Adipose tissue (tissue), 3 donors: ENCODE measurements at regions not wholly inside any gene's neighbourhood (a gene's known extent, or its start where the extent isn't known, plus 50 kb on each side); places are given as distances from the start of the nearest gene placed in this dataset.

Source experiments
- H3K27ac ChIP-seq: one replicate; pipeline ENCODE4 v1.5.1; 2013; ENCODE audit warnings: low read depth, low read length
- WGBS, 3 donors: extraction: QIAGEN DNeasy Blood & Tissue Kit; methylation state at CpG; one replicate each; pipeline ENCODE4 v1.1.7; 2013; 5-methylcytosine and 5-hydroxymethylcytosine counted together
- donor health status: healthy with polysubstance abuse.
- donor health status: Bipolar disorder and iron deficiency.
- donor health status: healthy.

DNA sequence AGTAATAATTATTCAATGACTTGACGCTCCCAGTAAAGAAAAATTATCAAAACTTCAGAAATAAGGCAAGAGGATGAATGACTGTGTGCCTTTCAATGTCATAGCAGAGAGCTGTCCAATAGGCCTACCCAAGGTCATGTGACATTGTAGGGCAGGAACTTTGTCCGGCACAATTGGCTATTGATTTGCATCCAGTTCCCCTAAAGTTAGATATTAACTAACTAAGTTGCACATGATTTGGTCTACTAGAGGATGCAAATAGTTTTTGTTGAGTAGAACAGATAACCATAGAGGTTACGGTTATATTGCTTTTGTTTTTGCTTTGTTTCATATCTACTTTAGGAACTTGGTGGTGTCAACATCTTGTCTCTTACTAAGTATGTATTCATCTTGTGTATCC, 127.9 kb upstream of the PFN2 start:
- H3K27ac ChIP-seq = no peak overlapping the region
- WGBS, 3 donors = 79 to 96% (median 94%) methylated on average over 3 of the region's 3 CpGs

DNA sequence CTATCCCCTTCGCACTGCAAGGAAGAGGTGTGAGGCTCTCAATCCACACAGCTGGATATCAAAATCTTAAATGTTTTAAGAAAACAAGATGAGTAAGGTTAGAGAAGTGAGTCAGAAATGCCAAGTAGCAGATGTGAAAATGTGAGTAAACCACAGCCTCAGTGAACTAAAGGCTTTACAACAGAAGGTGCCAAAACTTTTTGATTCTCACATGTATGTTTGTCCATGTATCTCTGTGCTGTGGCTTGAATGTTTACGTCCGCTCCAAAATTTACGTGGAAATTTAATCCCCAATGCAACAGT, 126.8 kb upstream of the PFN2 start:
- 78 to 91% (median 80%) methylated on average over 4 of the region's 4 CpGs for WGBS, 3 donors
- H3K27ac ChIP-seq = no peak overlapping the region

DNA sequence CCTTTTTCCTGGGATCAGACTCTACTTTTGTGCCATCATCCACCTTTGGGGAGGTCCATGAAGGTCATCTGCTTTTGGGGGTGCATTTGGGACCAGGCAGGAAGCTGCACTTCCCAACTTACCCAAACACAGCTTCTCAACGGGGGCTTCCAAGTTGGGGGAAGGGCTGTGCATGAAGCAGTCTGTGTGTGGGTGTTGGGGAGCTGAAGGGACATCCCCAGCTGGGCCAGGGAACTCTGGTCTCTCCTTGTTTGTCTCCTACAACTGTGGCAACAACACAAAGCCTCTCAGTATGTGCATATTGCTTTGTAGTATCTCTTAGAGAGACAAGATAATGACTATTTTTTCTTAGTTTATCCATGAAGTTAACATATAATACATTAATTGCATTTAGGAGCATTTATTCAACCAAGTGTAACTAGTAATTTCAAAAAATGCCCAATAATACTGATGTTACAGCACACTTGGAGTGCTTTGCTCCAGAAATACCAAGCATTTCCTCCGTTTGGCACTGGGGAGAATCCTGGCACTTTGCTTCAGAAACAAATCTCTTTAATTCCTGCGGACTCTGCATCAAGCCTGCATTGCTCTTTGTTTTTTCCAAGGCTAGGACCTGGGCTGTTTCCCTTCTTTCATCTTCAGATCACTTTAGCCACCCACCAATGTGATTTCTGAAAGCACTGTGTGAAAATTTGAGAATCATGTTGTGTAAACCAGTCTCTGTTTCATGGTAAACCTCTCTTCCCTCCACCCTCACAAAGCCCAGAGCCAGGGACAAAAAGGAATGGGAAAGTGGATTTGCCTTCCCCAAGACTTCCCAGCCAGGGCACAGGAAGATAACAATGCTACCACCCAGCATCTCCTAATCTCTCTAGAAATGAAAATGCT, 126.2 kb upstream of the PFN2 start:
- 49 to 60% (median 53%) methylated on average over 3 of the region's 3 CpGs for WGBS, 3 donors
- H3K27ac ChIP-seq = no peak overlapping the region

DNA sequence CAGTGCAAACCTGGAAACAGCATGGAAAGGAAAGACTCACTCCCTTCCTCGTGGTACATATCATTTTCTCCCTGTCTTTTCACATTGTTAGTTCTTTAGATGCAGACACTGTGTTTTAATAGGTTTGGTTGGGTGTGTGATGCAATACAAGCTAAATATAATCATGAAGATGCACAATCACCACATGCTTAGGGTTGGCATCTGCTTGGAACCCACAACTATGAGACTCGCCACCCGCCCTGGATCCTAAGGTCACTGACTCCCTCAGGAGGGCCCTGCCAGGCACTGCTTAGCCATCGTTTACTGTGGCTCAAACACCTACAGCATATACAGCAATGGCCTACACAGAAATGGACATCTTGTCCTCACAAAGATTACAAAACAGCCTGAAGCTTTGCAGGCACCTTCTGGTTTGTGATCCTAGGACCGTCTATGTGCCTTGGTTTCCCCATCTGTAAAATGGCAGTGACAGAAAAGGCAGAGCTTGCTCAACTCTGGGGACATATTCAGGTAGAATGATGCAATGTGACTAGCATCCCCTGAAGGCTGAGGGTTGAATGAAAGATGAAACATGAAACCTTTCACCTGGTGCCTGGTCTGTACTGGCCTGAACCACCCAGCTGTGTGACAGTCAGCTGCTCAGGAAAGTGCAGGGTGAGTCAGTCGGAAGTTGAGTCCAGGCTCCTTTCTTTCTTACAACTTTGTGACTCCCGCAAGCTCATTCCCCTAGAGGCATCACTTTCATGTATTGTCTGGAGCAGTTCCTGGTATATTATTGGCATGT, 123.6 kb upstream of the PFN2 start:
- H3K27ac ChIP-seq = no peak overlapping the region
- 84 to 87% (median 87%) methylated on average over 7 of the region's 7 CpGs for WGBS, 3 donors

DNA sequence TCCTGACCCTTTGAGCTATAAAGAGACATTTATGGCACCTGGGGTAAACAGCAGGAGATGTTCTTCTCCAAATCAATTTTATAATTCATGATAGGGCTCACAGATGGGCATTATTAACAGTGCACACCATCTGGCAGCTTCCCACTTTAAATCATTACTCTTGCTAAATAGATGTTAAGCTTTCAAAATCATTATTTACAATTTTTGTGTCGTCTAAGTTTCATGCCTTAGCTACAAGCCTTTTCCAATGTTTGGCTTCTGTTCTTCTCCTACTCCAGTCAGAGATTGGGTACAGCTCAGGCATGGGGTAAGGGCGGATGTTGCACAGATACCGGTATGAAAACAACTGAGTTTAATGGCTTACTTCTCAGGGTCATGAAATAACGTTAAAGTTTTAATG, 120.9 kb upstream of the PFN2 start:
- WGBS, 3 donors = 42 to 71% (median 68%) methylated on average over 4 of the region's 4 CpGs

DNA sequence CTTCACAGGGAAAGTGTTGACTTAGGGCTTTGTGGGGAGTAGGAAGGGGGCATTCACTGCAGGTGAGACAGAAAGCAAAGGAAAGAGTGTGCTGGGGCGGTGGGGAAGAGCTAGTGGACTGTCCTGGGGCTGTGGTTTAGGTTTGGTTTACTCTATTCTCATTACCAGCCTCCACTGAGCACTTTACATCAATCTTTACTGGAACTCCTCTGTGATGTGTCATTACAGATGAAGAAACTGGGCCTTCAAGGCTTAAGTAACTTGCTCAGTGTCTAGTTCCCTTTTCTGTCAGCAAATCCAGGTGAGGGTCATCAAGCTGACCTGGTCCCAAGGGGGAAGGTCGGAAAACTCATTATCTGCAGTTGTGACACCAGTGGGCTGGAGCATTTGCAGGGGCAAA, 120.2 kb upstream of the PFN2 start:
- no peak overlapping the region for H3K27ac ChIP-seq
- WGBS, 3 donors = 66 to 77% (median 68%) methylated on average over 2 of the region's 2 CpGs

More for the DNA sequence above, 120.9 kb upstream of the PFN2 start:
- no peak overlapping the region for H3K27ac ChIP-seq

DNA sequence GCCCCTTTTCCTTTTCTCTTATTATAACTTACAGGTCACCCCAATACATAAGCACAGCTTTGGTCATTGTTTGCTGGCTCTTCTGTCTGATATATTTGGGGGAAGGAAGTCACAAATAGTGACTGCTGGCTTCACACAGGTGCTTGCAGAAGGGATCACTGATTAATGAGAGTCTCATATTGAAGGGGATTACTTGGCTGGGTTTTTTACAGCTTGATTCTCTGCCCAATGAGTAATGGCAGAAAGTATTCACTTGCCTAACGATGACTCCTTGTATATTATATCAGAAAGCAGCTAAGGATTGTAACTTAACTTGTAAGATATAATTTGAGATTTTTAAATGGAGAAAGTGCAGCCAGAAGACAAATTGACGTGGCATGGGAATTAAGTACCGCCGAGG, 119.3 kb upstream of the PFN2 start:
- 80 to 85% (median 82%) methylated on average over 4 of the region's 4 CpGs for WGBS, 3 donors

DNA sequence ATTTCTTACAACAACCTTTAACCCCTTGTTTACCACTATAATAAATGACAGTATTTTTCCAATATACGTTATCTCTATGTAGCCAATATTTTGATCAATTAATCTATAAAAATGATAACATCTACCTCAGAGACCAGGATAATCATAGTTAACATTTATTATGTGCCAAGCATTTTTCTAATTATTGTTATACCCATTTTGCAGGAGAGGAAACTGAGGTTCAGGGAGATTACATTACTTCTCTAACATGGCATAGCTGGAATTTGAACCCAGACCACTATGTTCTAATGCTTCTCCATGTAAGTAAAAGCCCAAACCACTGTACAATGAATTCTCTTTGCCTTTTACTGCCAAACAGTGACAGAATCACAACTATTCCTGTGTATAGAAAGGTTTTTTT, 113.4 kb upstream of the PFN2 start:
- 79 to 85% (median 84%) methylated on average over 1 of the region's 1 CpG for WGBS, 3 donors

More for the DNA sequence above, 119.3 kb upstream of the PFN2 start:
- H3K27ac ChIP-seq = no peak overlapping the region

DNA sequence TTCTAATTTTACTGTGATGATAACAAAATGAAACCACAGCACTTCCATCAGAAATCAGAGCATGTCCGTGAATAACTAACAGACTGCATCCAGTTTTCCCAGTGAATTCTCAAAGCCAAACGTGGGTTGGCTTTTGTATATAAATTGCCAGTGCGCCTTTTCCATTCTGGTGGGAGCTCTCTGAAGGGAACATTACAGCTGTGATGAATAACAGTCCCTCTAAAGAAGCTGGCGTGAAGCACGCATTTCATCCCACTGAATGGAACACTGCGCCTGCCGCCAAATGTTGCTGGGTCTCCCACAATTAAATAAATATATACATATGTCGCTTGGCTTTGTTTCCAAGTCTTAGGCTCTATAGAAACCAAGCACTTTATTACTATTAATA, 113.0 kb upstream of the PFN2 start:
- no peak overlapping the region for H3K27ac ChIP-seq
- WGBS, 3 donors = 42 to 52% (median 42%) methylated on average over 8 of the region's 8 CpGs

More for the DNA sequence above, 113.4 kb upstream of the PFN2 start:
- H3K27ac ChIP-seq = no peak overlapping the region

DNA sequence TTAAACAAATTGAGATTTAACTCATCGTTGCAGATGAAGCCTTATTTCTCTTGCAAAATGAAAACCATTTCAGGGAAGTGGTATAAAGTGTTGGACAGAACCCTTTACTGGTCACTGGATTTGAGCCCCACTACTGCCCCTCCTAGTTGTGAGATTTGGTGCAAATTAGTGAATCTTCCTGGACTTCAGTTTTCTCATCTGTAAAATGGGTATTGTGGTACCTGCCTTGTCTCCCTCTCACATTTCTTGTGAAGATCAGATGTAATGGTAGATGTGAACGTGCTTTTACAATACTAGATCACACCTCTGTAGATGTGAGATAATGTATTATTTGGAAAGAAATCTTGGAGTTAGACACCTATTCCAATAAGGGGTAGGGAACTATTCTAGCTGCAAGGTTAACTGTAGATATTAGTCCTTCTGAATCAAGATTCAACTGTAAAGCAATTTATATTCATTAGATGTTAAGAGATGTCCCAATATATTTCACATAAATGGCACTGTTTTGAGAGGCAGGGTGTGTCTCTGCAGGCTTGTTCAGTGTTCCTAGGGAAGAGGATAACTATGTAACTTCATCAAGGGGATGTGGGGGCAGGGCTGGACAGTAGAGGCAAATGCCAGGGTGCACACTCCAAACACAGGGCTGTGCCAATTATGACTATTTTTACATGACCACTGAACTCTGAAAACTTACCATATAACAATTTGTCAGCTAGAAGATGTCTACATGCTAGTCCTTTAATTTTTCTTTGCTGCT, 112.4 kb upstream of the PFN2 start:
- WGBS, 3 donors = 76 to 78% (median 77%) methylated on average over 2 of the region's 2 CpGs
- H3K27ac ChIP-seq = no peak overlapping the region

DNA sequence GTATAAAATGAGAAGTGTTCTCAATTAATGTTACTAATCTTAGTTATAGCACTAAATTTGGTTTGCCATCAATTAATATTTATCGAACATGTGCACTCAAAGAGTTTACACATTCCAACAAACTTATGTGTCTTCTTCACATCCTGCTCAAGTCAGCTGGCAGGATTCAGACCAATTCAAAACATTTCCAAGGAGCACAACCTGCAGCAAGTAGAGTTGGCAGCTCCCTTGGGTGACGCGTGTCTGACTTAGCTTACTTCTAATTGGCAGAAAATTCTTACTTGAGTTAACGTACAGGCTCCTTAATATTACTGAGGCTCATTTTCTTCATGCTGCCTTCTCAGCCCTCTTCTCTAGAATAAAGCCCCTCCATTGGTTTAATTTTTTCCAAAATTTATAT, 110.4 kb upstream of the PFN2 start:
- WGBS, 3 donors = 85 to 90% (median 89%) methylated on average over 4 of the region's 4 CpGs
- no peak overlapping the region for H3K27ac ChIP-seq

DNA sequence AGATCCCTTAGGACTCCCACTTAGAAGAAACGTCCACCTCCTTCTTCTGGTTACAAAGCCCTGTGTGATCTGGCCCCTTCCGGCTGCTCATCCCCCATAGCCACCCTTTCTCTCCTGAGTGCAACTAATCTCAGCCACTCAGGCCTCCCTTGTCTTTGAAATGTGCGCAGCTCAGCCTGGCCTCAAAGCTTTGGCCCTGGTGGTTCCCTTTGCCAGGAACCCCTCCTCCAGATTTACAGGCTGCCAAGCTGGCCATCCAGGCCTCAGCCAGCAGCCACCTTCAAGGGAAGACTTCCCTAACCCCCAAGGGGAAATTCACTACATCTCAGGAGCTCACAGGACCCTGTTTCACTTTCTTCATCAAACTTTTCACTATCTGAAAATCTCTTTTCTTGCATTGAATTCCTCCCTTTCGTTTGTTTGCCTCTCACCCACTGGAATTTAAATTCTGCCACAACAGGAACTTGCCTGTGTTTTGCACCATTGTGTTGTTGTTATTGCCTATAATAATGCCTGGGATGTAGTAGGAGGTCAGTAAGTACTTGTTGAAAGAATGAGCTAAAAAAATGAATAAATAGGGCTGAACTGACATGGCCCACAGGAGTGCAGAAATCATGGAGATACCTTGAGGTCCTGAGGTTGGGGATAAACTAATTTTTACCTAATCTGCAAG, 109.5 kb upstream of the PFN2 start:
- no peak overlapping the region for H3K27ac ChIP-seq
- 57 to 69% (median 63%) methylated on average over 4 of the region's 4 CpGs for WGBS, 3 donors

DNA sequence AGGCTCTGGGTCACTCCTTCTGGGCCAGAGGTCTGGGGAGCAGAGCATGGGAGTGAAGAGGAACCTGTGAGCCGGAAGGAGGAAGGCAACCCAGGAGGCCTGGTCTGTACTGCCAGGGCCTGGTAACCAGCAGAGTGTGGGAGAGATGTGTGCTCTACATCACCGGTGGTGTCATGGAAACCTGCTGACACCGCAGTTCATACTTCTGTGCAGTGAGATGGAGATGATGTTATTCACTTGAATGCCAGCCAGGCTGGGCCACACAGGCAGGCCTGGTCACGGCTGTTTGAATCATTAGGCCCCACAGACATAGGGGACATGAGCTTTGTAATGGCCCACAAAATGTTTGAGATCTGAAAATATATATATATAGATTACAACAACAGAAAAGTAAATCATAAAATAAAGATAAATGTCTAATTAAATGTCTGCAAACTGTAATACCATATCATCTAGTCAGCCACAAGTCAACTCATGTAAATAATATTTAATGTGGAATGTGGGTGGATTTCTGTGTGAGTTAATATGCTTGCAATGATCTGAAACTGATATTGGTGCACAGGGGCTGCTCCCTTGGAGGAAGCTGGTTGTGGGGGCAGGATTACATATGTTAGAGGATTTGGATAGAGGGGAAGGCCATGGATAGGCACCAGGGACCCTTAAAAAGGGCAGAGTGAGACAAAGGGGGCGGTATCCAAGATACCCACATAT, 108.5 kb upstream of the PFN2 start:
- 65 to 88% (median 67%) methylated on average over 5 of the region's 5 CpGs for WGBS, 3 donors
- H3K27ac ChIP-seq = no peak overlapping the region

DNA sequence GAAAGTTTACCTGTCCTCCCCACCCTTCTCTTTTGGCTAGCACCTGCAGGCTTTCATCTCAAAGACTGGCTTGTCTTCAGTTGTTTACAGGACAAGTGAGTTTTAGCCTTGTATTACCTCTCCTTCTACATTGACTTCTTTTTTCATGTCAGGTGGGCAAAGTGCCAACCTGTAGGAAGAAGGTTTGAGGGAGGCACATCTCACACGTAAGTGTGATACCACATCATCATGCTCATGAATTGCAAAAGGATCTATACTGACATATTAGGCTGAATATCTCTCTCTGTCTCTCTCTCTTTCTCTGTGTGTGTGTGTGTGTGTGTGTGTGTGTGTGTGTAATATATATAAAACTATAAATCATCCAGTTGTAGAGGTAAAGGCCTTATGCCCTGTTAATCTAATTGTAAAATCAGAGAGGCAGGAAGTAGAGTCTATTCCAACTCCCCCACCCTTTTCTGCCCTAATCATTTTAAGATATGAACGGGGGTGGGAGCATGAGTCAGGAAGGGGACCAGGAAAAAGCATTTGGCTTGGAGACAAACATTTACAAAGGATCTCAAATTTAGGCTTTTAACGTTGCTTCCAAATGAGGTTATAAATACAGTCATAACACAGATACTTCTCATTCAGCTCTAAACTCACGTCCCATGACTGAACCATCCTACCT, 107.0 kb upstream of the PFN2 start:
- H3K27ac ChIP-seq = no peak overlapping the region
- 40 to 61% (median 42%) methylated on average over 4 of the region's 4 CpGs for WGBS, 3 donors

DNA sequence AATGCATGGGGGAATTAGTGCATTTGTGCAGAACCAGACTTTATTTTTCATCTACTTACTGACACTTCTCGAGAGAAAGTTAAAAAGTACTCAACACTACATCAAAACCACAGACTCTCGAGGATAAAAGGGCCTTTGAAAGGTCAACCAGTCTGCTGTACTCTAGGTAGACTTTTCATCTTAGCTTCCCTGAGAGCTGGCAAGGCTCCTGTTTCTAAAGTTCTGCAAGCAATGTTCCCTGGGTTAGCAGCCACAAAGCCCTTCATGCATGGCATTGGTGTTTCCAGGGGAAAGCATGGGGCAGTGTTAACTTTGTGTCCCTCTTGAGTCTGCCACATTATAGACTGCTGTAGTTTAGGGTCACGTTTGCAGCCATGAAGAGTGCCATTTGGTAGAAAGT, 106.4 kb upstream of the PFN2 start:
- H3K27ac ChIP-seq = no peak overlapping the region
- WGBS, 3 donors = 78 to 87% (median 79%) methylated on average over 3 of the region's 3 CpGs

DNA sequence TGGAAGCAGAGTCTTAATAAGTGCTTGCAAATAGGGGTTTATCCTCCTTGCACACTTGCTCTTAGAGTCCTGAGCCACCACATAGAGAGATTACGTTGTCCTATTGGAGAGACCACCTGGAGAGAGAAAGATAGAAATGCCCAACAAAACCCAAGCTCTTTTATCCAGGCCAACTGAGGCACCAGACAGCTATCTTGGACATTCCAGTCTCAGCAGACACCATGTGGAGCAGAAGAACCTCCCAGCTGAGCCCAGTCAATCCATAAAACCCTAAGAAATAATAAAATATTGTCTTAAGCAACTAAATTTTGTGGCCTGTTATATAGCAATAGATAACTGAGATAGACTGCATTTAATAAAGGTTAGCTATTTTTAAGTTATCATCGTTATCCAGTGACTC, 105.7 kb upstream of the PFN2 start:
- no peak overlapping the region for H3K27ac ChIP-seq
- WGBS, 3 donors = 93 to 95% (median 93%) methylated on average over 2 of the region's 2 CpGs

DNA sequence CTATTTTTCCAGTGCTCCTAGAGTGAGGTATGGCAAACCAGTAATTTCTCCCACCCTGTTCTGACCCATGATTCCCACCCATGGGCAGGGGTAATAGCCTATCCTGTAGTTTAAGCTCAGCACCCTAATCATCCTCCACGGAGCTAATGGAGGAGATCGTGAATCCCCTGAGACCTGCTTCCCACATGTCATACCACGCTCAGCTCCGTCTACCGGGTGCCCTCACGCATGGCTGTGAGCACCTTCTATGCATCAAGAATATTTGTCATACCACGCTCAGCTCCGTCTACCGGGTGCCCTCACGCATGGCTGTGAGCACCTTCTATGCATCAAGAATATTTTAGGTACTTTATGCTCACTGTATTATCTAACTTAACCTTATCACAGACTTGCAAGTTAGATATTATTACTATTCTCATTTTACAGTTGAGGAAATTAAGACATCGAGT, 104.7 kb upstream of the PFN2 start:
- WGBS, 3 donors = 94 to 96% (median 96%) methylated on average over 11 of the region's 11 CpGs
- no peak overlapping the region for H3K27ac ChIP-seq
